ENCODE measurements at regions not wholly inside any gene's neighbourhood (a gene's known extent, or its start where the extent isn't known, plus 50 kb on each side); places are given as distances from the start of the nearest gene placed in this dataset.

DNA sequence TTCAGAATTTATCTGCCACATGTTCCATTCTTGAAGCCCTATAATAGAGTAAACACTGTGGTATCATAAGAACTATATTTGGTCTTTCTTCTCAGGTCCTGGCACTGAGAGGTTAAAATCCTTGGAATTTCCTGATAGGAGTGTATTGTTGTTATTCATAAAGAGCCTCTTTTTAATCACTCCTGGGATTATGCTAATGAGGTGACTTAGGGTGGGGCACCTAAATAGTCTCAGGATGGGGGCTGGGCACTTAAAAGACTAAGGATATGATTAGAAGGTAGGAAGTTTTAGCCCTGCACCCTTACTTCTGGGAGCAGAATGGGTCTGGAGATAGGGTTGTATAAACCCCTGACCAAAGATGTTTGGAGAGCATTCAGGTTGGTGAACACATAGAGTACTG, 755.2 kb upstream of the TENM4 start:
- TF ChIP-seq CTCF (IDR thresholded peaks at IDR 0.05; ENCODE audit: low read depth, low read length, poor library complexity, severe bottlenecking) (no peak), EZH2phosphoT487 (IDR thresholded peaks at IDR 0.05; ENCODE audit: borderline replicate concordance, low read length) (no peak)
